ENCODE measurements at regions not wholly inside any gene's neighbourhood (a gene's known extent, or its start where the extent isn't known, plus 50 kb on each side); places are given as distances from the start of the nearest gene placed in this dataset.

- TF ChIP-seq EZH2 (IDR thresholded peaks at IDR 0.05; ENCODE audit: borderline replicate concordance, control insufficient read depth, low read depth, low read length): no peak
- no peak for TF ChIP-seq FOS (IDR thresholded peaks at IDR 0.05; ENCODE audit: borderline replicate concordance, extremely low read depth, insufficient read length)
- TF ChIP-seq RFX5 (IDR thresholded peaks at IDR 0.05; ENCODE audit: low read depth, low read length): no peak
- TF ChIP-seq NFYB (IDR thresholded peaks at IDR 0.05; ENCODE audit: insufficient read depth, low read depth, low read length): no peak
Observed at GRCh38 chr5:135115591-135115990, 81.6 kb upstream of the PITX1 start (continued).

- intact Hi-C loops (cut with micrococcal nuclease; ENCODE audit: unreplicated experiment): no loop called here
- peaks cover 0 to 4% of the 10 kb centered on the region in 2 experiments; a peak in 2 of 4 replicates for H3K27me3 ChIP-seq (replicated peaks in 1 of 2; ENCODE audit: control insufficient read depth in 2 of 2, insufficient read depth in 2 of 2, low read length in 1 of 2)
- H4K20me1 ChIP-seq (ENCODE audit: control insufficient read depth, insufficient read depth): no peaks in the 10 kb centered on the region
- ChIA-PET CTCF (no interaction called here), SMC1A (ENCODE audit: uncharacterized antibody, unreplicated experiment) (interaction anchor here (0.5 kb wide), 1 partner anchor 1369 kb away, joined by 3 read pairs; no protein-coding TSS in a partner anchor), POLR2A (no interaction called here), RAD21 (ENCODE audit: unreplicated experiment) (no interaction called here)
- 14% methylated on average over 2 of the region's 2 CpGs for WGBS (ENCODE audit: insufficient coverage, insufficient replicate concordance, low lambda C conversion rate, missing lambda C conversion rate)
- no peak overlapping the region for H2AFZ ChIP-seq (ENCODE audit: control insufficient read depth, low read depth, low read length)
- DNase-seq (ENCODE audit: low read depth, low spot score) (no peak), ATAC-seq (no peak), FAIRE-seq (no peak)
- H3K9ac ChIP-seq (ENCODE audit: control insufficient read depth, insufficient read depth, low read length): no peak overlapping the region
- no peaks in the 10 kb centered on the region for H3K9me3 ChIP-seq (replicated peaks; ENCODE audit: control insufficient read depth, insufficient read depth, low read length)
- no peaks in the 10 kb centered on the region for H3K79me2 ChIP-seq (ENCODE audit: control insufficient read depth, insufficient read depth, low read length)
- H3K27ac ChIP-seq (ENCODE audit: control insufficient read depth, insufficient read depth): no peak overlapping the region
- no peaks in the 10 kb centered on the region for H3K36me3 ChIP-seq (ENCODE audit: control insufficient read depth in 2 of 2, insufficient read depth in 2 of 2, low read length in 1 of 2)
- no peaks in the 10 kb centered on the region for H3K4me1 ChIP-seq (ENCODE audit: control insufficient read depth, insufficient read depth, low read length)
- BruUV-seq (replicated peaks): no TSS peak
- no peak overlapping the region for H3K4me2 ChIP-seq (ENCODE audit: control insufficient read depth, insufficient read depth)
- in situ Hi-C loops (cut with MboI): no loop called here
- H3K4me3 ChIP-seq: no peak overlapping the region
- TF ChIP-seq ZZZ3 (IDR thresholded peaks at IDR 0.05; ENCODE audit: control insufficient read depth, insufficient read length, low read depth) (no peak), SIN3A (IDR thresholded peaks at IDR 0.05; ENCODE audit: low read depth, low read length) (no peak), SREBF2 (IDR thresholded peaks at IDR 0.05; ENCODE audit: low read length) (no peak), CHD4 (IDR thresholded peaks at IDR 0.05) (no peak), ETV6 (conservative IDR thresholded peaks at IDR 0.05 in 1 of 2, IDR thresholded peaks at IDR 0.05 in 1 of 2; ENCODE audit: borderline replicate concordance in 1 of 2, low read depth in 1 of 2) (no peak), BCL3 (IDR thresholded peaks at IDR 0.05; ENCODE audit: borderline replicate concordance, insufficient read depth, low read depth, low read length, poor library complexity, severe bottlenecking) (no peak), IKZF1 (conservative IDR thresholded peaks at IDR 0.05) (no peak), POLR2AphosphoS2 (IDR thresholded peaks at IDR 0.05; ENCODE audit: low read depth, low read length) (no peak), PAX8 (IDR thresholded peaks at IDR 0.05) (no peak), REST (IDR thresholded peaks at IDR 0.05; ENCODE audit: low read depth, low read length) (no peak), IKZF2 (IDR thresholded peaks at IDR 0.05) (no peak), SUPT20H (IDR thresholded peaks at IDR 0.05; ENCODE audit: borderline replicate concordance, control insufficient read depth, low read depth, low read length) (no peak), FOXK2 (IDR thresholded peaks at IDR 0.05) (no peak), ZNF384 (IDR thresholded peaks at IDR 0.05; ENCODE audit: borderline replicate concordance, low read depth, low read length) (no peak)
- TF ChIP-seq, protein P1, sequence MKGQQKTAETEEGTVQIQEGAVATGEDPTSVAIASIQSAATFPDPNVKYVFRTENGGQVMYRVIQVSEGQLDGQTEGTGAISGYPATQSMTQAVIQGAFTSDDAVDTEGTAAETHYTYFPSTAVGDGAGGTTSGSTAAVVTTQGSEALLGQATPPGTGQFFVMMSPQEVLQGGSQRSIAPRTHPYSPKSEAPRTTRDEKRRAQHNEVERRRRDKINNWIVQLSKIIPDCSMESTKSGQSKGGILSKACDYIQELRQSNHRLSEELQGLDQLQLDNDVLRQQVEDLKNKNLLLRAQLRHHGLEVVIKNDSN (IDR thresholded peaks at IDR 0.05; ENCODE audit: borderline replicate concordance, extremely low read length, insufficient read depth, low read depth, low read length): no peak
Observed at GRCh38 chr5:135114759-135115158, 80.7 kb upstream of the PITX1 start.
